NCI-H2081 treated with DMSO at 0.1 percent for 48 hours (cell line): ENCODE measurements at regions not wholly inside any gene's neighbourhood (a gene's known extent, or its start where the extent isn't known, plus 50 kb on each side); places are given as distances from the start of the nearest gene placed in this dataset.

Experiments used
- DNase-seq: peaks from one replicate; lab custom pipeline; 2025; lab: John Stamatoyannopoulos, UW

GRCh38 chr14:76926521-76927251 is 100.5 kb downstream of the LRRC74A start:
- DNase-seq, result no peak

- DNase-seq, result no peak
Measured at GRCh38 chr14:76925097-76925441, 98.9 kb downstream of the LRRC74A start.

GRCh38 chr14:76924371-76925096 is 98.3 kb downstream of the LRRC74A start:
- DNase-seq, result peak; percentile 26

GRCh38 chr14:76923431-76924370 is 97.5 kb downstream of the LRRC74A start:
- DNase-seq, result no peak

GRCh38 chr14:76922584-76922983 is 96.4 kb downstream of the LRRC74A start:
- no peak for DNase-seq

- no peak for DNase-seq
Measured at GRCh38 chr14:76922092-76922491, 95.9 kb downstream of the LRRC74A start.

GRCh38 chr14:76921088-76921399 is 94.8 kb downstream of the LRRC74A start:
- no peak for DNase-seq

GRCh38 chr14:76920331-76921087 is 94.3 kb downstream of the LRRC74A start:
- peak; percentile 18 for DNase-seq

GRCh38 chr14:76919431-76920330 is 93.5 kb downstream of the LRRC74A start:
- peak; percentile 94 for DNase-seq
